Putamen (tissue), 1 donor: ENCODE measurements at regions not wholly inside any gene's neighbourhood (a gene's known extent, or its start where the extent isn't known, plus 50 kb on each side); places are given as distances from the start of the nearest gene placed in this dataset.
"Not testable (repeated sequence)": the region's sequence is repeated elsewhere in the genome, so short reads cannot be mapped to it uniquely, and the experiment has no call there.

ENCODE experiments used
- DNase-seq: peaks from one replicate; pipeline ENCODE4 v3.0.0-alpha.2; 2016; ENCODE audit warnings: low spot score

DNA sequence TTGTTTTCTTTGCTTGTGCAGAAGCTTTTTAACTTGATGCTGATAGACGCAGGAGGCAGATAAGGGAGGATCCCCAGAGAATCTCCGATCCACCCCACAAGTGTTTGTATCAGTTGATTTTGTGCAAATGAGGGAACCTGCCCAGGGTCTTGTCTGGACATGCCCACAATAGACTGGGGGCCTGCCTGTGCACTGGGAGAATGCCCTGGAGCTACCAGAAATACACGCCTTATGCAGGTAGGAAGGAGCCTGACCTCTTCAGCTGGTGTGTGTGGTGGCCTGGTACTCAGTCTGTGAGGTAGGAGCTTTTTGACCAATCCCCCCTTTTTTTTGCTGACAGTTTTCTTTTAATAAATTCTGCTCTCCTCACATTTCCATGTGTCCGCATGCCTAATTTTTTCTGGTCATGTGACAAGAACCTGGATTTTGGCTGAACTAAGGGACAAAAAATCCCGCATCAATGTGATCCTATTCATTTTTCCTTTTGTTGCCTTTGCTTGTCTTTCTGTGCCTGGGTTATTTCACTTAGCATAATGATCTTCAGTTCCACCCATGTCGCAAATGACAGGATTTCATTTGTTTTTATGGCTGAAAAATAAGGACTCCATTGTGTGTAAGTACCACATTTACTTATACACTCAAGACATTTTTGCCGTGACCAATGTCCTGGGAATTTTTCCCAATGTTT lies 430.6 kb upstream of the NRG3 start:
- no peak for DNase-seq

- no peak for DNase-seq
These were observed 424.3 kb upstream of the NRG3 start for GRCh38 chr10:81450651-81451050.

DNA sequence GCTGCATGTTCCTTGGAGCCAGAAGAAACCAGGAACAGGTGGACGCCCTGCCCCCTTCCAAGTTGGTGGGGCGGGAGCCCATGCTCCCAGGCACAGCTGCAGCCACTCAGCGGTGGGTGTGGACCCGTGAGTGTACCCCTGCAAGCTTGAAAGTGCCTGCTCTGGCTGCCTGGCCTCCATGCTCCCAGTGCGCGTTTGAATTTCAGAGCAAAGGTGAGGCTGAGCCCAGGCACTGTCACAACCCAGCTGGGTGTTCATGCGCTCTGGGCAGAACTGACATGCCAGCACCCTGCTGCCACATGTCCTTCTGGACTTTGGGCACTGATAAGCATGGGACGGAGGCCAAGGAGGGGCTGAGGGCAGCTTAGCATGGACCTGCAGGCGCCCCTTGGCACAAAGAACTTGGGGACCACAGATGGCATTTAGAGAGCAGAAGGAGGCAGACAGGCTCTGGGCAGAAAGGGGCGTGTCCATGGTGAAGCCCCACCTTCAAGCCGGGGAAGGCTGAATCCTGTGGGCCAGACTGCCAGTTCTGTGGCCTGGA lies 402.0 kb upstream of the NRG3 start:
- no peak for DNase-seq

DNA sequence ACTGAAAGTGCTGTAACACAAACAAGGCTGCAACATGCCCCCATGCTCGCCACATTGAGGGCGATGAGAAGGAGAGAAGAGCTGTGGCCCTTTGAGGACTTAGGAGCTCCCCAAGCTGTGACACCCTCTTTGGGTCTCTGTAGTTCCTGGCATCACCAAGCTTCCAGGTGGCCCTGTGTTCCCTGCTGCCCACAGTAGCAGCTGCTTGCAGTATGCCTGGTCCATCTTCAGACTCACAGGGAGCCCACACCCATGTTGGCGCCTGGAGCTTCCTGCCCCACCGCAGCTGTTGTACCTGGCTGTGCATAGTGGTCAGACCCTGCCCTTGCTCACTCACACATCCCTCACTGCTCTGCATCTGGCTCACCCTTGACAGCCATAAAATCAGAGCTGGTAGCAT lies 401.2 kb upstream of the NRG3 start:
- no peak for DNase-seq

- DNase-seq: no peak
These were observed 395.7 kb upstream of the NRG3 start for GRCh38 chr10:81479316-81479715.

DNA sequence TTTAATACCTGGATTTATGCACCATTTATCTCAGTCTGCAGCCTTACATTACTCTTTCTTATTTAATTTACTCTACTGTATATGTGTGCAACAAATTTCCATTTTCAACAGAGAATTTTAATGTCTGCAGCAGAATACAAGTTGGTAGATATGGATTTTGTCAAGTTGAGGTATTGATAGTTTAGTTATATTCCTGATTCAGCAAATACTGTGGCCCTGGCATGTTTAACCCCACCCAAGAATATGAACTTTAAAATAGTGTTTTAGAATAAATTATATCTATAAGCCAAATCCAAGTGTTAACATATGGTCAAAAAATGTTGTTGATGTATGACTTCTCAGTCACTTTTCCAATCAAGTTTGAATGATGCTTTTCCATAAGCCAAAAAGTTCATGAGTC lies 378.4 kb upstream of the NRG3 start:
- no peak for DNase-seq

- no peak for DNase-seq
These were observed 376.9 kb upstream of the NRG3 start for GRCh38 chr10:81498011-81498551.

- no peak for DNase-seq
These were observed 372.2 kb upstream of the NRG3 start for GRCh38 chr10:81502677-81503359.

DNA sequence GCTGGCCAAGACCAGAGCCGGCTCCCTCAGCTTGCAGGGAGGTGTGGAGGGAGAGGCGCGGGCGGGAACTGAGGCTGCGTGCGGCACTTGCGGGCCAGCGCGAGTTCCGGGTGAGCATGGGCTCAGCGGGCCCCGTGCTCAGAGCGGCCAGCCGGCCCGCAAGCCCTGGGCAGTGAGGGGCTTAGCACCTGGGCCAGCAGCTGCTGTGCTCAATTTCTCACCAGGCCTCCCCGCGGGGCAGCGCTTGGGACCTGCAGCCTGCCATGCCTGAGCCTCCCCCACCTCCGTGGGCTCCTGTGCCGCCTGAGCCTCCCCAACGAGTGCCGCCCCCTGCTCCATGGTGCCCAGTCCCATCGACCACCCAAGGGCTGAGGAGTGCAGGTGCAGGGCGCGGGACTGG lies 369.2 kb upstream of the NRG3 start:
- not testable (repeated sequence) for DNase-seq

DNA sequence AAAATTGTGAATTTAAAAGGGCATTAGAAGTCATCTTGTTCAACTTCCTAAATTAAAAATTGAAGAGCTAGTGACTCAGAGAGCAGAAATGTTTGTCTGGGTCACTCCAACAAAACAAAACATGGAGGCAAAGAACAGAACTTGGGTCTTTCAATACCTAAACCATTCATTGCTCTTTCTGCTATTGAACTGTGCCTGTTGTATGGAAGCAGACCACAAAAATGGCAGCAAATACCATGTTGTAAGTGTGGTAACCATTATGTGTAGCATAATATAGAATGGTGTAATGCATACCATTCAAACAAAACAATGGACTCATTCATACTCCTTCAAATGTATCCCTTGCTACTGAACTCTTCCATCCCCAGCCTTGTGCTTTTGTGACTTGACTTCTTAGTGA lies 360.2 kb upstream of the NRG3 start:
- no peak for DNase-seq

GRCh38 chr10:81520688-81521087 lies 354.3 kb upstream of the NRG3 start:
- no peak for DNase-seq

DNA sequence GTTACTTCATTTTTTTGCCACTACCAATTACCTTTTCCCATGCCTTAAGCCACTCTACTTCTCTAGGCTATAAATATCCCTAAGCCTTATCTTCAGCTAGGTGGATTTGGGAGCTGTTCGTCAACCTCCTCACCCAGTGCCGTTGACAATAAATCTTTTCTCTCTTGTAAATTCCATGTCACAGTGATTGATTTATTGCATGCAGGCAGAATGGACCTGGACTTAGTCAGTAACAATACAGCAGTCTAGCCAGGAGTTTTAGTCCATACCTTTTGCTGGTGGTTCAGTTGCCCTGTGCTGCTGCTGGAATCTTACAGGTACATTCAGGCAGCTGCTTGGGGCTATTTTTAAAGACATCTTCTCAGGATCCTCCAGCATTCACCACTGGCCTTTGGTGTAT lies 350.5 kb upstream of the NRG3 start:
- DNase-seq: no peak

GRCh38 chr10:81532403-81532802 lies 342.6 kb upstream of the NRG3 start:
- DNase-seq: no peak

DNA sequence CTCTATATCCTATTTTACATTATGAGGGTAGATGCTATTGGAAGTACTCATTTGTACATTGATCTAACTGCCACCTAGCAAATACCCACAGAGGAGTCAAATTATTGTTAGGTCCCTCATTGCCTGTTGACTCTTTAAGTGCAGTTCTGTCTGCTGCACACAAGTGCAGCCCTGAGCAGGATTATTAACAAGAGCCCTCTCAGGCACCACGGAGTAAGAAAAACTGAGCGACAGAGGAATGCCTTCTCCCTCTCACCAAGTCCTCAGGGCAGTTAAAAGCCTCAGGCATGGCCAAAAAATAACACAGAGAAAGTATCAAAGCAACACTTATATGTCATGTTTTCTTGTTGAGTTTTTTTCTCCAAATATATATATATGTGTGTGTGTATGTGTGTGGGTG lies 340.0 kb upstream of the NRG3 start:
- no peak for DNase-seq

DNA sequence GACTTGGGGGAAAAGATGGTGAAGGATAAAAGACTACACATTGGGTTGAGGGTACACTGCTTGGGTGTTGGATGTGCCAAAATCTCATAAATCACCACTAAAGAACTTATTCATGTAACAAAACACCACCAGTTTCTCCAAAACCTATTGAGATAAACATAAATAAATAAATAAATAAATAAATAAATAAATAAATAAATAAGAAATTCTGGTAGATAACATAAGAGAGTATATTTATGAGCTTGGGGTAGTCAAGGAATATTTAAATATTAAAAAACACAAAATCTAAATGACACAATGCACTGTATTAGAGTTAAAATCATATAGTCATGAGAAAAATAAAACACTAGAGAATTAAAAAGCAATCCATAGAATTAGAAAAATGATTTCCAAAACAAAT lies 333.5 kb upstream of the NRG3 start:
- no peak for DNase-seq

GRCh38 chr10:81546243-81546642 lies 328.8 kb upstream of the NRG3 start:
- no peak for DNase-seq

- DNase-seq: no peak
These were observed 326.8 kb upstream of the NRG3 start for GRCh38 chr10:81548160-81548559.

DNA sequence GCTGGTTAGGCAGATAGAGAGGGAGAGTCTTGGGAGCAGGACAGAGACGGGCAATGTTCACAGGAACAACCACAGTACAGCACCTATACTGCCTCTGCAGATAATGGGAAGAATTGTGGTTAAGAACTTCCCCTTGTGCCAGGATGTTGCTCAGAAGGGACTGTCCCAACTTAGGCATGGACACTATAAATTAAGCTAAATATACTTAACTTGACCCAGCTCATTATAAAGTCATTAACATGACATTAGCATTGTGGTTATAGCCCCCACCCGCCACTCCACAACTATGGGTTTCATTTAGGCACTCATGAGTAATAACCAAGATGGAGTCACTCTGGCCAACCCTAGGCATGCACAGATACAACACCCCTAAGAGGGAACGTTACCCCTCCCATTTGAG lies 310.9 kb upstream of the NRG3 start:
- DNase-seq: no peak

- DNase-seq: no peak
These were observed 305.5 kb upstream of the NRG3 start for GRCh38 chr10:81569488-81569887.

DNA sequence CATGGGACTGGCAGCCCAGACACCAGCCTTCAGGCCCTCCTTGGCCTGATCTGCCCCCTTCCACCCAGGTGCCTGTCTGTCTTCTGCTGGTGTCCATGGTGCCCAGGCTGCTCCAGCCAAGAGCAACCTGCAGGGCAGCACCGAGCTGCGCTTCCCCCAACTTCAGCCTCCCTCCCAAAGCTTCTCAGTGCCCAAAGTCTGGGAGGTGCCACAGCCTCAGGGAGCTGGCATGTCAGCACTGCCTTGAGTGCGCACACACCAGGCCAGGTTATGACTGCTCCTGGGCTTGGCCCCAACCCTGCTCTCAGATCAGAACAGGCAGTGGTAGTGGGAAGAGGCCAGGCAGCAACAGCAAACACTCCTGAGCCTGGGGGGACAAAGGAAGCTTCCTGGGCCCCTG lies 304.6 kb upstream of the NRG3 start:
- no peak for DNase-seq

GRCh38 chr10:81570878-81571794 lies 303.9 kb upstream of the NRG3 start:
- DNase-seq: no peak

DNA sequence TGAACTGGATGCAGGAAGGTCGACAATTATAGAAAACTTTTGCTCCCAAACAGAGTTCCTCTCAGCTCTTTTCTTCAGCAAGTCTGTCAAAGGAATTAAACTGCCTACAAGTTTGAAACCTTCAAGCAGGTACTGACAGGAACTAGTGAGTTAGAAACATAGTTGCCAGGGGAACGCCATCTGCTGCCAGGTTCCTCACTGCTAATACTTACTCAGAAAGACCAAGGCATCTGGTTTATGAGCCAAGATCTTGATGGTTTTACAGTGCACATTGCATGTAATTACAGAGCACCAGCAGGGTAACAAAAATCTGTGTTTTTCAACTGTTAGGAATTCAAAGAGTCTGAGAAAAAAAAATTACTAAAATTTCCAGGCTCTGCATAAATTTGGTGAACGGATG lies 300.0 kb upstream of the NRG3 start:
- DNase-seq: no peak
